ENCODE measurements at regions not wholly inside any gene's neighbourhood (a gene's known extent, or its start where the extent isn't known, plus 50 kb on each side); places are given as distances from the start of the nearest gene placed in this dataset.
"Not testable (repeated sequence)": the region's sequence is repeated elsewhere in the genome, so short reads cannot be mapped to it uniquely, and the experiment has no call there.

DNA sequence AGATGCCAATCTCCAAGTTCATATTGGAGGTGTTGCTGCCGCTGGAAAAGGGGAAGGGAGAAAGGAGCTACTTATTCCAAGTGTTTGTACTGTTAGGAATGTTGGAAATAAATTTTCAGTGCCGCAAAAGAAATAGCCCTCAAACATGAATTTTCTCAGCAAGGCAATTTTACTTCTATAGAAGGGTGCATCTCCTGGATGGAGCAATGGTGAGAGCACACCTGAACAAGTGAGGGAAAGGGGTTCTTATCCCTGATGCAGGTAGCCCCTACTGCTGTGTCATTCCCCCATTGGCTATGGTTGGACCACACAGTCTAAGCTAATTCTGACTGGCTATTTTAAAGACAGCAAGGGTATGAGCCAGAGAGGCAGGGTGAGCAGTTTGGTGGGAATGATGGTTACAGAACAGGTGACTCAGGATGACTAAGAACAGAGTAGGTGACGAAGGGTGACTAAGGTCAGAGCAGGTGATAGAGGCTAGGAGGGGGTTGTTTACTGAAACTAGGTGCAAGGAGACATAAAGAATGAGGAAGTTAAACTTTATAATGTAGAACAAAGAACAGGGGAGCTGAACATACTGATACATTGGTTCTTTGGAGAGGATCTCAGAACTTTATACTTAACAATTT lies 503.5 kb downstream of the EDEM1 start:
- DNase-seq (ENCODE audit: low read depth), result no peak

DNA sequence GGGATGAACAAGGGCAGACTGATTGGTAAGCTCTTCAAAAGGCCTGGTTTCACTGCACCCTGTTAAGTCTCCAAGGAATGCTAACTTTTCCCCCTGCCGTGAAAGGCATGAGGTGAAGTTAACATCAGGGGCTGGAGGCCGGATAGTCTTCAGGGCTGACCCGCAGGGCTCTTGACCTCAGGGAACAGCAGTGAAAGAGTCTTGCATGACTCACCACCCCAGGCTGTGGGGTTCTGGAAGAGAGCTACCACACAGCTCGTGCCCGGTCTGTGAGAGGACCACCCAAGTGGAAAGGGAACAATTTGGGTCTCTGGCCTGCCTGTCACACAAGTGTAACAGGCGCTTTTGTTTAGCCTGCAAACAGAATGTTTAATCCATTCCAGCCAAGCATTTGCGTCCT lies 504.9 kb downstream of the EDEM1 start:
- DNase-seq (ENCODE audit: low read depth), result no peak

DNA sequence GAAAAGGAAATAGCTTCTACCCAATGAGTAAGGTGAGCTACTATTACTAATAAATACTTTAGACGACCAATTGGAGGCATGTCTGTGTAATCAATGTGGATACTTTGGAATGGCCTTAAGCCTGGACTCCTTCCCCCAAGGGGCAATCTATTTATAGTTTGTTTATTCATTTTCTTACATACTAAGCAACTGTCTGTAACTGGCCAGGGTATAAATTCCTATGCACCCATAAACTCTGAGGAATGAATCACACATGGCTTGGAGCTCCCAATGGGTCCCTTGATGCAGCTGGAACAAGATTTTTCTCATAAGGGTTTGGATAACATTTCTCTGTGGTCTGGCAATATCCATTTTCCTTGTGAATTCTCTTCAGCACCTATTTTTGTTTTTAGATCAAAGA lies 506.8 kb downstream of the EDEM1 start:
- no peak for DNase-seq (ENCODE audit: low read depth)

DNA sequence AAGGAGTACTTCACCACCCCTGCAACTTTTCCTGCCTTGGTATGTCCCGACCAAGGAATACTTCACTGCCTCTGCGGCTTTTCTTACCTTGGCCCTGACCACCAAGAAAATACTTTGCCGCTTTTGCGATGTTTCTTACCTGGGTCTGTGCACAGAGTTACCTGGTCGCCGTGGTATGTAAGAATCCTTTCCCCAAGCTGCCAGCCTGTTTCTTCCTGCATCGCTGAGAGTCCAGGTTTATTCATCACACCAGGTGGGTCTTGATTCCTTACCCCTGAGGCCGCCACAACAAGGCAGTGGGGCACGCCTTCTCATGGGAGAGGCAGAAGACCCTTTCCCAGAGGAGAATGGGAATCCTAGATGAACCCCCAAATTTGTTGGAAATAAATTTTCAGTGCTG lies 511.3 kb downstream of the EDEM1 start:
- DNase-seq (ENCODE audit: low read depth), result no peak

DNA sequence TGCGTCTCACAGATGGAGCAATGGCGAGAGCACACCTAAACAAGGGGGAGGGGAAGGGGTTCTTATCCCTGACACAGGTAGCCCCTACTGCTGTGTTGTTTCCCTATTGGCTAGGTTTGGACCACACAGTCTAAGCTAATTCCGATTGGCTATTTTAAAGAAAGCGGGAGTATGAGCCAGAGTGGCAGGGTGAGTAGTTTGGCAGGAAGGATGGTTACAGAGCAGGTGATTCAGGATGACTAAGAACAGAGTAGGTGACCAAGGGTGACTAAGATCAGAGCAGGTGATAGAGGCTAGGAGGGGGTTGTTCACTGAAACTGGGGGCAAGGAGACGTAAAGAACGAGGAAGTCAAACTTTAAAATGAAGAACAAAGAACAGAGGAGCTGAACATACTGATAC lies 511.8 kb downstream of the EDEM1 start:
- DNase-seq (ENCODE audit: low read depth), result no peak

DNA sequence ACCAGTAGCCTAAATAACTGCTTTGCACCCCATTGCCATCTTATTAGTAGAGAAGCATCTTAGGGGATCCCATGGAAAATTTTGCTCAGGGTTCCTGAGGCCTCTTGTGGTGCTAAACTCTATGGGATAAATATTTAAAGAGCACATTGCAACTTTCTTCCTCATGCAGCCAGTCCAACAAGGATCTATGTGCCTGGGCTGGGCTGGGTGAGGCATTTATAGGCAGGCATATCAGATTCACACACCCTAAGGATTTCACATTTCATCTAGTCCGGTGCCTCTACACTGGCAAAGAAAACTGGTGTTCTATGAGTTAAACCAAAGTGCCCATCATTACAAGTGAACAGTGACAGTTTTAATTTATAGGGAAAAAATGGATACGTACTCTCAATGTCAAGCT lies 512.3 kb downstream of the EDEM1 start:
- no peak for DNase-seq (ENCODE audit: low read depth)

DNA sequence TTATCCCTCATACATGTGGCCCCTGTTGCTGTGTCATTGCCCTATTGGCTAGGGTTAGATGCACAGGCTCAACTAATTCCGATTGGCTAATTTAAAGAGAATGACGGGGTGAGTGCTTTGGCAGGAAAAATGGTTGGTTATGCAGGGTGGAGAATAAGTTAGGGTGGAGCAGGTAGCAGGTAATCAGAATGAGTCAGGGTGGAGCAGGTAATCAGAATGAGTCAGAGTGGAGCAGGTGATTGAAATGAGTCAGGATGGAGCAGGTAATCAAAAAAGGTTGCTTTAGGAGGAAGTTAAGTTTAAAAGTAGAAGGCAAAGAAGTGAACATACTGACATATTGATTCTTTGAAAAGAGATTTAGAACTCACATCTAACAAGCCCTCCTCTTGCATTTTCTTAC lies 513.5 kb downstream of the EDEM1 start:
- not testable (repeated sequence) for DNase-seq (ENCODE audit: low read depth)

DNA sequence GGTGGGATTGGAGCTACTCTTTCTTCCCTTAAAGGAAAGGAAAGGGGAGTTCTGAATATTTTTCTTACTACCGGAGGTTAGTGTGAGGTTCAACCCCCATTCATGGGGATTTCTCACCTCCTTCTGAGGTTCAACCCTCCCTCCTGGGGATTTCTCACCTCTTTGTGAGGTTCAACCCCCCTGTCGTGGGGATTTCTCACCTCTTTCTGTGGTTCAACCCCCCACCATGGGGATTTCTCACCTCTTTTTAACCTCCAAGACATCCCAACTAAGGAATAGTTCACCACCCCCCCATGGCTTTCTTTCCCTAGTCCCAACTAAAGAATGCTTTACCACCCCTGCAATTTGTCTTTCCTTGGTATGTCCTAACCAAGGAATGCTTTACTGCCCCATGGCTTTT lies 520.3 kb downstream of the EDEM1 start:
- DNase-seq (ENCODE audit: low read depth), result no peak

DNA sequence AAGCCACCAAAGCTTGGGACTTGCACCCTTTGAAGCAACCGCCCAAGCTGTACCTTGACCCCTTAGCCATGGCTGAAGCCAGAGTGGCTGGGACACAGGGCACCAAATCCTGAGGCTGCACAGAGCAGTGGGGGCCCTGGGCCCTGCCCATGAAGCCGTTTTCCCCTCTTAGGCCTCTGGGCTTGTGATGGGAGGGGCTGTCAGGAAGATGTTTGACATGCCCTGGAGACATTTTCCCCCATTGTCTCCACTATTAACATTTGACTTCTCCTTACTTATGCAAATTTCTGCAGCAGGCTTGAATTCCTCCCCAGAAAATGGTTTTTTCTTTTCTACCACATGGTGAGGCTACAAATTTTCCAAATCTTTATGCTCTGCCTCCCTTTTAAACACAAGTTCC lies 522.2 kb downstream of the EDEM1 start:
- no peak for DNase-seq (ENCODE audit: low read depth)

DNA sequence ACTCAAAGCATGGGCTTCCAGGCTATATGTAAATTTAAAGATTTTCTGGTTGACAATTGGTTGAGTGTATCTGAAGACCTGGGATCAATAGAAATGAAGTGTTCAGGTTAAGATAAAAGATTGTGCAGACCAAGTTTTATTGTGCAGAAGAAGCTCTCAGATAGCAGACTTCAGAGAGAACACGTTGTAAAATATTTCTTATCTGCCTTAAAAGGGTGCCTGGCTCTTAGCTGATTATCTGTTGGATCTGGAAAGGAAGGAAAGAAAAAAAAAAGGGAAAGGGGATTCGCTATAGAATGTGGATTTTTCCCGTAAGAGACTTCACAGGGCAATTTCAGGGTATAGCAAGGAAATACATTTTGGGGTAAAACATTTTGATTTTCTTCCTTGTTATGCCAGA lies 523.2 kb downstream of the EDEM1 start:
- DNase-seq (ENCODE audit: low read depth), result no peak

DNA sequence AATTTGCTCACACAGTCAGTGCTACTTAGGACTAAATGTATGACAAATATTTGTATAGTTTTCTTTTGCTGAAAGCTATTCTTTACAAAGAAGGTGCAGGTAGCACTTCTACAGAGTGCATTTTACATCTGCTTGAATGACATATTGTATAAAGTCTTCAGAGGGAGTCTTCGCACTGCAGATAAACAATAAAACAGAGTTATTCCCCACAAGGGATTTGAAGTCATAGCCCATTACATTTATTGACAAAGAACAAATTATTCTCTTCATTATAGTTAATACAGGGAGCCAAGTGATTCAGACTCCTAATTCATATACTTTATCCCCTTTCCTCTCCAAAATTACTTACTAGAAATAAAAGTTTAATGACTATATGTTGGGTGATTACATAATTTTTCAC lies 529.7 kb downstream of the EDEM1 start:
- no peak for DNase-seq (ENCODE audit: low read depth)

DNA sequence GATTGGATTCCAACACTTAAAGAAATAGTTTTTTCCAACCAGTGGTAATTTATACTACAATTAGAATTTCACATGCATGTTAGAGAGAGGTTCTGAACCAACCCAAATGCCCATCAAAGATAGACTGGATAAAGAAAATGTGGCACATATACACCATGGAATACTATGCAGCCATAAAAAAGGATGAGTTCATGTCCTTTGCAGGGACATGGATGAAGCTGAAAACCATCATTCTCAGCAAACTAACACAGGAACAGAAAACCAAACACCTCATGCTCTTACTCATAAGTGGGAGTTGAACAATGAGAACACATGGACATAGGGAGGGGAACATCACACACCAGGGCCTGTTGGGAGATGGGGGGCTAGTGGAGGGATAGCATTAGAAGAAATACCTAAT lies 532.2 kb downstream of the EDEM1 start:
- DNase-seq (ENCODE audit: low read depth), result not testable (repeated sequence)

DNA sequence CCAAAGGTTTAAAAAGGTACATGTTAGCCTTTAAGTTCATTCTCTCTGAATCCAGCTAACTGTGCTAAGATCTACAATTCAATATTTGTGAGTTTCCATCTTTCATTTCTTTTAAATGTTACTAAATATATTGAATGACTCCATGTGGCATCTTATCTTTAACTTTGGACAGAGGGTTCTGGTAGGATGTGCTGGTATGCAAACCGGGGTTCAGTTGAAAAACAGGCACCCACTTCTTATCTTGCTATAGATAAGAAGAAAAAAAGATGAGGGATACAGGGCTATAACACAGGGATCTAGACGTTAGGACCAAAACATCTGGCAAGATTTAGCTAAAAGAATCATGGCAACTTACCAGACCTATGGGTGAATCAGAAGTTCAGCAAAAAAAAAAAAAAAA lies 538.3 kb downstream of the EDEM1 start:
- DNase-seq (ENCODE audit: low read depth), result no peak

DNA sequence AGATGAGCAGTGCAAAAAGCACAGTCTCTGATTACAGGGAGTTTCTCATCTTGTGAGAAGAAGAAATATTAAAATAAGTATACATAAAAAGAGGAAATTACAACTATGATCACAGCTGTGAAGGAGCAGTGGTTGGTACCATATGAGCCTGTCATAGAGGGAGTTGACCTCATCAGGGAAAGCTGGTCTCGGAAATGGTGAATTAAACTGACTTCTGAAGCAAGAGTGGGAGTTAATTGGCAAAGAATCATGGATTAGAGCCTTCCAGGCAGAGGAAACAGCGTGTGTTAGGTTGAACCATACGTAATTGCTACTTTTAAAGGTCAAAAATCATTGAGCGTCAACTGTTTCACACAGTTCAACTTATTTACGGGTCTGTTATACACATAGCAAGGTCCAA lies 539.1 kb downstream of the EDEM1 start:
- no peak for DNase-seq (ENCODE audit: low read depth)

DNA sequence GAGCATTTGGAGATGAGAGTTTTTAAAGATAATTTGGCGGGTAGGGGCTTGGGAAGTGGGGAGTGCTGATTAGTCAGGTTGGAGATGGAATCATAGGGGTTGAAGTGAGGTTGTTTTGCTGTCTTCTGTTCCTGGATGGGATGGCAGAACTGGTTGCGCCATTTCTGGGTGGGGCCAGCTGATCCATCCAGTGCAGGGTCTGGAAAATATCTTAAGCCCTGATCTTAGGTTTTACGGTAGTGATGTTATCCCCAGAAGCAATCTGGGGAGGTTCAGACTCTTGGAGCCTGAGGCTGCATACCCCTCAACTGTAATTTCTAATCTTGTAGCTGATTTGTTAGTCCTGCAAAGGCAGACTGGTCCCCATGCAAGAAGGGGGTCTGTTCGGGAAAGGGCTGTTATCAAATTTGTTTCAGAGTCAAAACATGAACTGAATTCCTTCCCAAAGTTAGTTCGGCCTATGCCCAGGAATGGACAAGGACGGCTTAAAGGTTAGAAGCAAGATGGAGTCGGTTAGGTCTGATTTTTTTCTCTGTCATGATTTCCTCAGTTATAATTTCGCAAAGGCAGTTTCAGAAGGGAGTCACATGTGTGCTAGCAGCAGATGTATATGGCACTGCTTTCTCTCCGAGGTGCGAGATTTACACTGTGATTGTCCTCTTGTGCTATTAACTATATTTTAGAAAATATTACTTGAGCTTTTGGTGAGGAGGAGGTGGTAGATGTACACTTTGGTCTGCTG lies 540.4 kb downstream of the EDEM1 start:
- DNase-seq (ENCODE audit: low read depth), result no peak

DNA sequence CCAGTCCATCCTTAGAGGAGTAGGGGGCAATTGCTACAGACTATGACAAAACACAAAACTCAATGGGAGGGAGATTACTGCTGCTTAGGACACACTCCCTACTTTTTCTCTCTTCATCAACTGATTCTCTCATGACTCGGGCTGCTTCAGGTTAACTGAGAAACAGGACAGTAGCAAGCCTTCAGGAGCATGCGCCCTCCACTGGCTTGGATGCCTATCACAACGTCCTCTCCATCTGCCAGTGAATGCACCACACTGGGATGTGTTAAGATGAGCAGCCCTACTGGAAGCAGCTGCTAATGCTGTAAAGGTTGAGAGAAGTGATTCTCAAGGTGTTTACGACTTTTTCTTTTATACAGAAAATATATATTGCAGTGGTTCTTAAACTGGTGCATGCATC lies 542.3 kb downstream of the EDEM1 start:
- DNase-seq (ENCODE audit: low read depth), result no peak

DNA sequence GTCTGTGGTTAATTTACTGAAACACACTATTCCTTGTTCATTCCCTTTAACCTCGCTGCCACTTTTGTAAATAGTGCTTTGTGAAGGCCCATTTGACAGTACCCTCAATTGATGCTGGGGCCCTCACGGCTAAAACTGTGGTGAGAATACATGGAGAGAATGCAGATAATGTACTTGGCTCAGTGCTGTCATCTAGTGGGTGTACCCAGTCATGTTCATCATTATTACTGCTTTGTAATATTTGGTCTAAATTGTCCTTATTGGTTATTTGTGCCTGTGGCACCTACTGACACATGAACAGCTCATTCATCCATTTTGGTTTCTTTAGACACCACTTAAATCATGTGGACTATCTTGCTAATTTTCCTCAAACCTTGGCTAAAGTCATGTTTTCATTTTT lies 543.6 kb downstream of the EDEM1 start:
- DNase-seq (ENCODE audit: low read depth), result no peak

DNA sequence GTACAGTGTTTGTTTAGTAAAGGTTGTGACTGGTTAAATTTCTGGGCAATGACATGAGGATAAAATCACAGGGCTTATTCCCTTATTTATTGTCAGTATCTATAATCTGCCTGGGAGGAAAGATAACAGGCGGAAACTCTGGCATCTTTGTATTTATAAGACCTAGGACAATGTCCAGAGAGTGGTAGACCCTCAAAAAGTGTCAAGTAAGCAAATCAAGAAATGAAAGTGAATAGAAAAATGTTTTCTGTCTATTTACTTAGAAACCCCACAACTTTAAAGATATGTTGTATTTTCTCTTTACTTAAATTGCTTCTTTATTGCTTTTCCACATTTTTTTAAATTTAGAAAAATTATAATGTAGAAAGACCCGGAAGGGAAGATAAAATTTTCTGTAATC lies 544.6 kb downstream of the EDEM1 start:
- no peak for DNase-seq (ENCODE audit: low read depth)

DNA sequence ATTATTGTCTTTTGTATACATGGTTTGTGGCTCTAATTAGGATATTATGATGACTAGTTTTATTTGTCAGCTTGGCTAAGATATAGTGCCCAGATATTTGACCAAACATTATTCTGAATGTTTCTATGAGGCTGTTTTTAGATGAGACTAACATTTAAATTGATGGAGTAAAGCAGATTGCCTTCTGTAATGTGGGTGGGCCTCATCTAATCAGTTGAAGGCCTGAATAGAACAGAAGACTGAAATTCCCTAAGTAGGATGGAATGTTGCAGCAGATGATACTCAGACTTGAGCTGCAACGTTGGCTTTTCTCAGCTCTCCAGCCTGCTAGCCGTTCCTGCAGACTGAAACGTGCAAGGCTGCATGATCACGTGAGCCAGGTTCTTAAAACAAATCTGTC lies 546.5 kb downstream of the EDEM1 start:
- no peak for DNase-seq (ENCODE audit: low read depth)

DNA sequence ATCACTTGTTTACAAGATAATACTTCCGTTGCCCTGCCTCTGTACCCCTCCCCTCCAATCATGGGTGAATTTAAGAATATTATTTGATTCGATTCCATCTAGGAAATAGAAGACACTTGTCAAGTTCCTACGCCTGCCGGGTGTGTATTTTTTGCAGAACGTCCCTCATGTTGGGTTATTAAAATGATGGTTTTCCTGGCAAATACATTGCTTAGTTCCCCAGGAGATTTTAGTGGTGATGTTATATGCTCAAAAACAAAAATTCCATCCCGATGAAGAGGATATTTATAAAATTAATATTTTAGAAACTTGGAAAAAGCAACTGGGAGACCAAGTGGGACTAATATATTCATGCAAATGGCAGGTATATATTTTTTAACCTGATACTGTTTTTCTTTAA lies 548.4 kb downstream of the EDEM1 start:
- no peak for DNase-seq (ENCODE audit: low read depth)

DNA sequence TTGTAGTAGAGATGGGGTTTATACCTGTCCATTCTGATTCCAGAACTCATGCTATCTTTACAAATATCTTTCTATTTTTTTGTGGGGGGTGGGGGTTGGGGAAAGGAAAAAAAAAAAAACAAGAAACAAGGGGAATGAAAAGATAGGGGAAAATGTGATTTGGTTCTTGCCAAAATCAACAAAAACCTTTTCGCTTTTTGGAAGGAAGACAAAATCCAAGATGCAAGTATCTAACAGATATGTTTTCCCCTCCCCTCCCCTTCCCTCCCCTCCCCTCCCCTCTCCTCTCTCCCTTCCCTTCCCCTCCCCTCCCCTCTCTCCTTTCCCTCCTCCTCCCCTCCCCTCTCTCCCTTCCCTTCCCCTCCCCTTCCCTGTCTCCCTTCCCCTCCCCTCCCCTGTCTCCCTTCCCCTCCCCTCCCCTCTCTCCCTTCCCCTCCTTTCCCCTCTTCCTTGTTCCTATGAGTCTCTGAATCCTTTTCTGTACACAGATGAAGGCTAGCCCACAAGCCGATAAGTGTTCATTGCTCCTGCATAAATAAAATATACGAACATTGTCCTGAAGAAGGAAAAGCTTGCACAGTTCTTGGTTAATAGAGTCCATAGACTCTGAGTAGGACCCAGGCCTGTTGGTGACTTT lies 551.9 kb downstream of the EDEM1 start:
- DNase-seq (ENCODE audit: low read depth), result no peak

DNA sequence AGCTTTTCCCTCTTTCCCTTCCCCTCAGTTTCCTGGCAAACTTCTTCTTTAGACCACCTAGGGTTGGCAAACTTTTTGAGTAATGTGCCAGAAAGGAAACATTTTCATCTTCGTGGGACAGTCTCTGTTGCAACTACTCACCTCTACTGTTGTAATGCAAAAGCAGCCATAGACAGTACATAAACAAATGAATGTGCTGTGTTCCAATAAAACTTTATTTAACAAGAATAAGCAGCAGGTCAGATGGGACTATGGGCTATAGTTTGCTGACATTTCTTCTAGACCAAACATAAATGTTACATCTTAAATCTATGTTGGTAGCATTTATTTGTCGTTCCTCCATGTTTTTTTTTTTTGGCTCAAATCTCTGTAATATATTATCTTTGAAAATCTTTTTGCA lies 552.4 kb downstream of the EDEM1 start:
- DNase-seq (ENCODE audit: low read depth), result no peak

DNA sequence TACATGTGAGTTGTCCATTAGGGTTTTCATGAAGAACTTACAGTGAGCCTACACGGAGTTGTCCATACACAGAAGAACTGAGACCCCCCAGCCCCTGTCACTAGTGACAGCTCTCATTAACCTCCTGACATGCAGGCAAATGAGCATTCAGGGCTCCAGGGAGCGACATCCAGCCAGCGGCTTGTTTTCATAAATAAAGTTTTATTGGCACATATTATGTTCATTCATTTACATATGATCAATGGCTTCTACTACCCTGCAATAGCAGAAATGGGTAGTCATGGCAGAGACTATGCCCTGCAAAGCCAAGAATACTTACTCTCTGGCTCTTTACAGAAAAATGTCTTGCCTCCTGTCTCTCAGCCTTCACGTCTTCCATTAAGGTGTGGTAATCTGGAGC lies 553.5 kb downstream of the EDEM1 start:
- no peak for DNase-seq (ENCODE audit: low read depth)

All from LHCN-M2 (cell line).